Fibroblast of mammary gland (primary cell): ENCODE measurements at regions not wholly inside any gene's neighbourhood (a gene's known extent, or its start where the extent isn't known, plus 50 kb on each side); places are given as distances from the start of the nearest gene placed in this dataset.
A peak's percentile ranks its signal among the peaks of the same experiment; 100 is the strongest.

Experiments
- DNase-seq: peaks from one replicate; pipeline ENCODE4 v3.0.0-alpha.2; 2010; ENCODE audit warnings: low read depth
- H3K4me3 ChIP-seq: 2 replicates; pipeline ENCODE4 v1.5.1; 2011; ENCODE audit warnings: low read depth, mild to moderate bottlenecking, low read length, moderate library complexity; ENCODE audit not compliant: control insufficient read depth
- CTCF ChIP-seq: conservative IDR thresholded peaks from 2 replicates; pipeline ENCODE4 v1.5.1; 2011; ENCODE audit warnings: low read depth, low read length, inconsistent platforms; ENCODE audit not compliant: control insufficient read depth, insufficient read depth

- no peak for TF ChIP-seq CTCF
- no peak for DNase-seq
- H3K4me3 ChIP-seq = no peak overlapping the region
These were observed 534.2 kb upstream of the CDH2 start for GRCh38 chr18:28711096-28711495.

GRCh38 chr18:28707006-28707405 is 530.1 kb upstream of the CDH2 start:
- H3K4me3 ChIP-seq = no peak overlapping the region
- no peak for TF ChIP-seq CTCF
- DNase-seq = no peak

GRCh38 chr18:28706397-28706796 is 529.5 kb upstream of the CDH2 start:
- TF ChIP-seq CTCF = no peak
- DNase-seq = no peak
- no peak overlapping the region for H3K4me3 ChIP-seq

GRCh38 chr18:28705482-28705881 is 528.6 kb upstream of the CDH2 start:
- no peak for TF ChIP-seq CTCF

GRCh38 chr18:28692337-28692736 is 515.4 kb upstream of the CDH2 start:
- H3K4me3 ChIP-seq = no peak overlapping the region
- TF ChIP-seq CTCF = no peak
- DNase-seq = no peak

More at GRCh38 chr18:28705482-28705881, 528.6 kb upstream of the CDH2 start:
- no peak for DNase-seq
- no peak overlapping the region for H3K4me3 ChIP-seq

- peak; percentile 44 for DNase-seq
- TF ChIP-seq CTCF = no peak
- no peak overlapping the region for H3K4me3 ChIP-seq
These were observed 514.5 kb upstream of the CDH2 start for GRCh38 chr18:28691496-28691840.

- H3K4me3 ChIP-seq = no peak overlapping the region
- no peak for TF ChIP-seq CTCF
- DNase-seq = peak; percentile 14
These were observed 514.0 kb upstream of the CDH2 start for GRCh38 chr18:28690836-28691495.
